DMS 273 treated with DMSO at 0.1 percent for 48 hours (cell line): ENCODE measurements at regions not wholly inside any gene's neighbourhood (a gene's known extent, or its start where the extent isn't known, plus 50 kb on each side); places are given as distances from the start of the nearest gene placed in this dataset.

Experiments
- DNase-seq: peaks from one replicate; lab custom pipeline; 2025; lab: John Stamatoyannopoulos, UW

DNA sequence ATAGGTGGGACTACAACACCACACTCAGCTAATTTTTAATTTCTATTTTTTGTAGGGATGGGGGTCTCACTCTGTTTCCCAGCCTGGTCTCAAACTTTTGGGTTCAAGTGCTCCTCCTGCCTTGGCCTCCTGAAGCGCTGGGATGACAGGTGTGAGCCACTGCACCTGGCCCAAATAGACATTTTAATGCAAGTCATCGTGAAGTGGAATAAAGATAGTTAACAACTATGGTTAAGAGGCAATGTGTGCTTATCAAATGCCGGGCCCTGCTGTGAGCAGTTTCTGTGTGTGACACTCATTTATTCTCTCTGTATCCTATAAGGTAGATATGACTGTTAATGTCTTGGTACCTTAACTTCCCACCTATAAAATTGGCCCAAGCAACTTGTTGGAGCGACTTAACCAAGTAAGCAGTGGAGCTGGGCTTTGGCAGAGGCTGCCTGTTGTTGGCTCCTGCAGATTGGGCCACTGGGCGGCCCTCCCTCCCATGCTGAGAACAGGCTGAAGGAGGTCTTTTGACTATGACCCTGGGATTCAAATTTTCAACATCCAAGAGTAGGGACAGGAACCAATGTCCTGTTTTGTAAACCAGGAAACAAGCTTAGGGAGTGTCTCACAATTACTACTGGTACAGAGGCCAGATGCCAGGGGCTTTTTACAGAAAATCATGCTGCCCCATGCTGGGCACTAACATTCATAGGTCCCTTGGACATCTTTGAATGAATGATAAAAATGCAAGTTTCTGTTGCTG is 450.7 kb downstream of the TSHZ3 start:
- no peak for DNase-seq

DNA sequence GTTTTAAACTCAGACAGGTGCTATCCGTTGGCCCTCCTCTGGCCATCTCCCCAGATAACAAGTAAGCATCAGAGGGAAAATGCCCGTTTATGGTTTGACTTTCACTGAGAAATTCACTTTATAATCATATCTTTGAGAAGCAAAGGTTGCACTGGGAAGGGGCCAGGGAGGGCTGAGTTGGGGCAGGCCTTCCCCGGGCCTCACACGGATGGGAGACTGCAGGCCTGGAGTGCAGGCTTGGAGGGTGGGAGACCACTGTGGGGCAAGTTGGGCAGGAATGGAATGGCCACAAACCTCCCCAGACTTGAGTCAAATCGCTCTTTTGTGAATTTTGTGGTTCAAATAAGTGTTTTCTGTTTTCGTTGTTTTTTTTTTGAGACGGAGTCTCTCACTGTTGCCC is 451.7 kb downstream of the TSHZ3 start:
- no peak for DNase-seq

DNA sequence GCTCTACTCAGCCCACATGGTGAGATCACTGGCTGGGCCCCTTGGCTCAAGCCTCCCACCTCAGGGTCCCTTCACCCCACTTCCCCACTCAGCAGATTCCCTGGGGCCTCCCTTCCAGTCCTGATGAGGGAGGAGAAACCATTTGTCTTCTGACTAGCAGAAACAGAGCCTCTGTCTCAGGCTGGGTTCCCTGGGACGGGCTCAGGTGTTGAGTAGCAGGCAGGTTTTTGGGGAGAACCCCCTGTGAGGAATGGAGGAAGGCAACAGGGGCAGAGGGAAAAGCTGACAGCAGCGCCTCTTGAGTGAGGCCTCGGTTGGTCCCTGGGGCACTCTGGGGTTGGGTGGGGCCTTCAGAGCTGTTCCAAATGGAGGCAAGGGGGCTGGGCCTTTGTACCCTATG is 452.2 kb downstream of the TSHZ3 start:
- DNase-seq = no peak

DNA sequence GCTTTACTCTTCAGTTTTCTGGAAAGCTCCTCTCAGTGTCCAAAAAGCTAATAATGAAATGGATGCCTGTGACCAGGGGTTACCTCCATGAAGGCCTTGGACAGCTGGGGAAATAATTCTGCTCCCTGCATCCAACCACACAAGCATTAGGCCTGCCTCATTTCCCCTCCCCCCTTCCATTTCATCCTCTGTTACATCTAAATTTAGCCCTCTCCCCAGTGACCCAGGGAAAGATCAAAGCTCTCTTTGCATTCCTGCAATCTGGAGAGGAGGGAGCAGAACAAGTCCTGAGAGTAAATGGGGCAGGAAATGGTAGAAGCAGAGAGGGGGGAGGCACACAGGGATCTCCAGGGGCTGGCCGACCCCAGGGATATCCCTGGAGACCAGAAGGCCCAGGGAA is 452.7 kb downstream of the TSHZ3 start:
- DNase-seq = no peak

DNA sequence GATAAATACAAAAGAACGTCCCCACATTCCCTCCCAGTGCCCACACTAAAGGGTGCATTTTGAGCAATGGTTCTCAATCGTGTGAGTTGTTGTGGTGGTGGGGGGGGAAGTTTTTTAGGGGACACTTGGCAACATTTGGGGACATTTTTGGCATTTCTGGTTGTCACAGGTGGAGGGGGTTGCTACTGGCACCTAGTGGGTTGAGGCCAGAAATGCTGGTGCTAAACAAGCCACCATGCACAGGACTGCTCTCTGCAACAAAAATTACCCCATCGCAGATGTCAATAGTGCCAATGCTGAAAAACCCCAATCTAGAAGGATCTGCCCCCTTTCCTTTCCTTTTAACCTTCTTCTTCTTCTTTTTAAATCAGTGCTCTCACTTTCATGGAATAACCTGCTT is 453.3 kb downstream of the TSHZ3 start:
- no peak for DNase-seq

DNA sequence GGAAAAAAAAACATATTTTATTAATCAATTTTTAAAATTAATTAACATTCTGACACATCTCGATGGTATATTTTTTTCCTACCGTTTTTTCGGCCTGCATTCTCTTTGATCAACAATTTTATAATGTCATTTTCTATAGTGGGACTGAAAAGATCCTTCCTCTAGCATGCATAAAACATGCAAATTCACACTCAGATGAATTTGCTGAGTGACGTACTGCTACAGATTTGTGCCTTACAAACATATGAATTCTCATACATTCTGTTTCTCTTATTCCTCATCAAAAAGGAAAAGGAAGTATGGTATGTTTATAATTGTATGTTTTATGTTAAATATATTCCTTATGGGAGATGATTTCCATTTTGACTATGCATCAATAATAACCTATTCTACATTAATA is 458.2 kb downstream of the TSHZ3 start:
- no peak for DNase-seq

DNA sequence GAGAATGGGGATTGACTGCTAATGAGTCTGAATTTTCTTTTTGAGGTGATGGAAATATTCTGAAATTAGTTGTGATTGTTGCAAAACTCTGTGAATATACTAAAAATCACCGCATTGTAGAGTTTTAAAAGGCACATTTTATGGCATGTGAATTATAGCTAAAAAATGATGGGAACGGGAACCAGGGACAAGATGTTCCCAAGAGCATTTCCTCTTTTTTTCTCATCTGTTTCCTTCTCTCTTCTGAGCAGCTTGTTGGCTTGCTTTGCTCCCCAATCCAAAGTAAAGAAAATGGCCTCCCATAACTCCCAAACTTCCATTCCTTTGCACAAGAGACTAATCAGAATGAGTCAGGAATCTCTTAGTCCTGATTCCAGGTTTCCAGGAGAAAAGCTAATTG is 459.2 kb downstream of the TSHZ3 start:
- DNase-seq = no peak

DNA sequence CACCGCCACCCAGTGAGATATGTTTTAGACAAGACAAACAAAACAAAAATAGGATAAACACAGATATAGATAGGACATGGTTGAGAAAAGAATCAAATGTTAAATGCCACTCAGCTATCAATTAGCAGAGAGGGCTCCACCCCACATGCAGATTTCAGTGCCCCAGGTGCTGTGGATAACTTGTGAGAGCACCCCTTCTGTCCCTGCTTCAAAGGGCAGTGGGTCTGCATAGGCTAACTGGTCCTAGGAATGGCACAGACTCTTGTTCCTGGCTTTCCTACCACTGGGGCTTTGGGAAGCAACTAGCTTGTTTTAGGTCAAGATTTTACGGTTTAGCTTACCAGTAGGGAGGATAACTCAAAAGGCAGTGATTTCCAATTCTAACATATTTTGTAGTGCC is 460.3 kb downstream of the TSHZ3 start:
- no peak for DNase-seq

DNA sequence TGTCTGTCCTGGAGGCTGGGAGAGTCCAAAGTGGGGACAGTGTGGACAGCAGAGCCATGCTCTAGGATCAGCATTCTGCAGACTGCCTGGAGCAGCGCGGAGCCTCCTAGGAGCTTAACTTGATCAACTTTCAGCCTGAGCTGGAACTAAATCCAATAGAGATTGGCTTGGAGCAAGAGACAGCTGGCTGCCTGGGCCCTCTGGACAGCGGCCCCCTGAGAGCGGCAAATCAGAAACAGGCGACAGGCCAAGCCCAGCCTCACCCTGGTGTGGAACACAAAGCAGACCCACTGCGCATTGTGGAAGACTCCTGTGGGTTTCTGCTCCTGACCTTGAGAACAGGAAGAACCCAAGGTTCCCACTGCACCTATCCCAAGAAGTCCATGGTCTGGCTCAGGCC is 462.2 kb downstream of the TSHZ3 start:
- no peak for DNase-seq

DNA sequence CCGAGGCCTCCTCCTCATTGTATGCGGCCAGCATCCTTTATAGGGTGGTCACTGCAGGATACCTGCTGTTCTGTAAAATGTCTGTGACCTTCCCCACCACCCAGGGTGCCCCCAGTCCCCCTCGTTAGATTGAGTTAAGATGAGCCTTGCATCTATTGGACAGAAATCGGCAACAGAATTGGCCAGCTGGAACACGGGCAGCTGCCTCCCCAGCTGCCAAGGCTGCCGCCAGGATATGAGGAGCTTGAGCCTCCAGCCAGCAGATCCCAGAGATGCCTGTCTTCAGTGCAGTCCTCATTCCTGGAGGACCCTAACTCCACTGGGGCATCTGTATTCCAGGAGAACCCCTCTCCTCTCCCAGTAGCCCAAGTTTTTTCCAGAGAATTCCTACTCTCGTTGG is 463.0 kb downstream of the TSHZ3 start:
- no peak for DNase-seq

DNA sequence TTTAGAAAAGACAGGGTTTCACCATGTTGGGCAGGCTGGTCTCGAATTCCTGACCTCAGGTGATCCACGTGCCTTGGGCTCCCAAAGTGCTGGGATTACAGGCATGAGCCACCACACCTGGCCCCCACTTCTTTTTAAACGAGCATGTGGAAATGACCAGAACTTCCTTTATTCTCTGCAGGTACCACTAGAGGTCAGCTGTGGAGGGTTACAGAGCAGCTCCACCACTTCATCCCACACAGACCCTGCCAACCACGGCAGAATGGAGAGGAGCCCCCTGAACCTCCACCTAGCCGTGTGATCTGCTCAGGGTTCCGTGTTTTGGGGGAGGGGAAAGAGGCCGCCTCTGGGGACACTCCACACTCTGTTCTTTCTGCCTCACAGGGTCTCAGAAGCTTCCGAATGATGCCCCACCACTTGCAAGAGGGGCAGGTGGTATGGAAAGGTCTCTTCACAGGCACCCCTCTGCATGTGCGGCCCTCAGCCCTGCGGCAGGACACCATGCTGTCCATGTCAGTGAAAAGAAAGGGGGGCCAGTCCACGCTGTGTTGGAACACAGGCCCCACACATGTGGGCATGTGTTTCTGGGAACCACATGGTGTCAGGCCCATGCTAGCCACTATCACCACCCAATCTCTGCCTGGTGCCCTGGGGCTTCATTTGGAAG is 465.0 kb downstream of the TSHZ3 start:
- no peak for DNase-seq

DNA sequence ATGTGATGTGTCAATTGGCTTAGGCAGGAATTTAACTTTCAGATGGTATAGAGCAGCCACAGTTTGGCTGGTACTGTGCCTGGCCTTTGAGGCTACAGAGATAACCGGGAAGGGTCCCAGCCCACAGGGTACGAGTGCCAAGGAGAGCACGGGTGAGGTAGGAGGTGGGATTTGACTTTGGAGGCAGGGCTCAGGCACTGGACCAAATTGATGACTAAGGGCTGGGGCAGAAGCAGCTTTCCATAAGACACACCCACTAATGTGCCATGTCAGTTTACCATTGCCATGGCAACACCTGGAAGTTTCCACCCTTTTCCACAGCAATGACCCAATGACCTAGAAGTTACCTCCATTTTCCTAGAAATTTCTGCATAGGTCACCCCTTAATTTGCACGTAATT is 466.2 kb downstream of the TSHZ3 start:
- no peak for DNase-seq

DNA sequence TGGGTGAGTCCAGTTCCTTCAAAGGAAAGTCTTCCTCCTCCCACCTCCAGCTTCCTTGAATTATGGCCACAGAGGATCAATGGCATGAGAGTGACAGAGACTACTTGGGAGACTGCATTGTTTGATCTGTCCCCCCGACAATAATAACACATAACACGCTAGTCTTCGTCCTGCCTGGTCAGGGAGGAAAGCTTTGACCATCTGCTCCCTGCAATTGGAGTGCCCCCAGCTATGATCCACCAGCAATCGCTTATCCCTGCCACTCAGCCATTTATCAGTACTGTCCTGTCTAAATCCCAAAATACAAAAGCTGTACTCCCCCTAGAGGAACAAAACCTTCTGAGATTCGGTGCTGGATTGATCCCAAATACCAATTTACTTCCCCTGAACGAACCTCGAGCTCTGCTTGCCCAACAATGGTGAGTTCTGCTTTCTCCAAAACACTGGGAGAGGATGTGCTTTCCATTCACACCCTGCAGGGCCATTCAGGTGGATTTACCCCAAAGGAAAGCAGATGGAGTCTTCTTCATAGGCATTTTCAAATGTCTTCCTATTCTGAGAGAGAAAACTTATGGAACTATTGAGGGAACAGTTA is 466.7 kb downstream of the TSHZ3 start:
- DNase-seq = no peak

DNA sequence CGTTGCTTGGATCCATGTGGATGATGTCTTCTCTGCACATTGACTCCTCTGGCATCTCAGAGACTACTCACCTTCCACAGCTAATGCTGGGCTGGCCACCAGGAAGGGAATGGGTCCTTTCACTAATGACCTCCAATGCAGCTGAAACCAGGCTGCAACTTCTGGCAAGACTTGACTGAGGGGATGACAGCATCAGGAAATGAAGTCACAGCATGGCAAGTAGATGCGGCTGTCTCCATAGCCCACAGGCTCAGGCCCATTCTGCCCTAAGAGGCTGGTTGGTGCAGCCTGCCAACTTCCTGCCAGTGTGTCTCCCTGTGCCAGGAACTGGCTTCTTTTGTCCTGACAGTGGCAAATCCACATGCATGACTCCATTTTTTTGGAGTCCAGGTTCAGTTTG is 467.3 kb downstream of the TSHZ3 start:
- DNase-seq = no peak

DNA sequence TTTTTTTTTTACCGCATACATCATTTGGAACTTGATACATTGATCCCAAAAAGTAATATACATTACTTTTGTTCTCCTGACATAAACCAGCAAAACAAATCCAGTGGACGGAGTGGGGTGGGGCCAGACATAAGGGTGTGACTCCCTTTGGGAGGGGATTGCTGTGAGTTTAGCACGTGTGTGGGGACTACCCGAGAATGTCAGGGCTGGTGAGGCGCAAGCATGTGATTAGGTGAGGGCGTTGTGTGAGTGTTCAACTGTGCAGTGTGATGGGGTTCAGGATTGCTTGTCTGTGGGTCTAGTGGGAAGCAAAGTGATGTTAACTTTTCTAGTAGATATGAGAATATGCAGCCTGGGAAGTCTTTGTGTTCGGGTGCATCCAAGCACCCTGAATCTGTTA is 468.0 kb downstream of the TSHZ3 start:
- DNase-seq = no peak

DNA sequence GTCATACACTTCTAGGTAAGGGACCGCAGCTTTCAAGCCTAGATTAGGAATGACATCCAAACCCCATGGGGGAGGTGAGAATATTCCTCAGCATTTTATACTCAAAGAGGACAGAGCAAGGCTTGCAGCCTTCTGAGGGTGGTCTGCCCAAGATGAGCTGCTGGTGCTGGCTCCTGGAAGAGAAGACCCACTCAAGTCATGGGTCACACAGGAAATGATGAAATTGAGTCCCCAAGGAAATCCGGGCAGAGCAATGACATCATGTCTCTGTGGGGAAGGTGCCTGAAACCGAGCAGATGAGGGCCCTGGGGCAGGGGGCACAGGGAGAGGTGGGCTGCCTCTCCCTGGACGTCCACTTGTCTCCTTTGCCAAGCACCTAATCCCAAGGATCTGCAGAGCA is 468.7 kb downstream of the TSHZ3 start:
- DNase-seq = no peak

DNA sequence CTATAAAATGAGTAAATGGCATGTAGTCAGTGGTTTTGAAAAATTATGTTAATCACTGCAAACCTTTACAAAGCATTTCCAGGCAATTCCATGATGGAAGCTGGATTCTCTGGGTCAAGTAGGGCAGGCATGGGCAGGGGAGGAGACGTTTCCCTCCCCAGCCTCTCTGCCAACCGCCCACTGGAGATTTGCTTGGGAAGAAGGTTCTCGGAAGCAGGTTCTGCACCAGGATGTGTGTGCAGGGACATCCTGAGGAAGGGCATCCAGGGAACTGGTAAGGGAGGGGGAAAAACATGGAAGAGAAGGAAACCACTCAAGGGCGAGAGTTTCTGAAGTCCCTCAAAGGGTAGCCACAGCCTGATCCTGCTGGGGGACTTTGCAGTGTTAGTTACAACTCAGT is 469.1 kb downstream of the TSHZ3 start:
- no peak for DNase-seq

DNA sequence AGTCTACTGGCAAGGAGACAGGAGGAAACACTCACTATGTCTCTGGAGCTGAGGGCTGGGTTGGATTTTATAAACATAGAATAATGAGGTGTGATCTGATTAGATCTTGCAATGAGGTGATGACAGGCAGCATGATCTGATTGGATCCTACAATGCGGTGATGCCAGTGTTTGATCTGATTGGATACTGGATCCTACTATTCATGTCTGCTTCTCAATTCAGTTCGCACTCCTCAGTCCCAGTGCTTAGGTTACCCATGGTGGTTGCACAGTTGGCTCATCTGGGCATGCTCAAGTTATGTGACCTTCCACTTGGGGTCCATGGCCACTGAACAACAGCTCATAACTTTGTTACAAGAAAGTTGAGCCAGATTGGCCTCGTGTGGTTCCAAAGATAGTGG is 469.5 kb downstream of the TSHZ3 start:
- DNase-seq = no peak

DNA sequence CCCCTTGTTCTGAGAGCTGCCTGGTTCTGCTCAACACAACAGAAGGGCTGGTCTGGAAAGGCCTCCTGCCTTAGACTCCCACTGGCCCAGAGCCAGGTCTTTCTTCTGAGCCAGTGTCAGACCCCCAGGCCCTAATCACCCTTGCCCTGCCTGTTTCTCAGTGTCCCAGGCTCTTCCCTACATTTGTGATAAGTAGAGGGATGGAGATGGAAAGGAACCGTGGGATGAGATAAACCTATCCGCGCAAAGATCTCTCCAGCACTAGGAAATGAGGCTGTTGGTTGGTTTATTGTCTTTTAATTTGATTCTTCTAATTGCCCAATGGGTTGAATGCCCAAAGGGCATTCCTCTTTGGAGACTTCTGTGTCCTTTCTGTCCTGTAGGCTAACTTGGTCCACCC is 470.0 kb downstream of the TSHZ3 start:
- DNase-seq = no peak

DNA sequence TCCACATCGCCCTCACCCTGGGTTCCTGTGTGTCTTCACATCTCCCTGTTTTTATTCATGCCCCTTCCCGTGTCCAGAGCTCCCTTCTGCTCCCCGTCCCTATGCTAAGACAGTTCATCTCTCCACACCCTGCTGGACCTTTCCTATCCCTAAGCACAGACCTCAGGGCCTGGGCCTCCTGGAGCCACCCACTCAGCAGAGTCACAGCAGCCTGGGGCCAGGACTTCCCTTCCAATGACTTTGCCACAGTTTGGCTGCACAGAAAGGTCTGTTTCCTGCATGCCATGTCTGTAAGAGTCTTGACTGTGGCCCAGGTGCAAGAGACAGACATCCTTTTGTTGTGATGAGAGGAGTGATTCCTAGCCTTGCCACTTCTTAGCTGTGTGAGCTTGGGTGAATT is 470.7 kb downstream of the TSHZ3 start:
- no peak for DNase-seq

DNA sequence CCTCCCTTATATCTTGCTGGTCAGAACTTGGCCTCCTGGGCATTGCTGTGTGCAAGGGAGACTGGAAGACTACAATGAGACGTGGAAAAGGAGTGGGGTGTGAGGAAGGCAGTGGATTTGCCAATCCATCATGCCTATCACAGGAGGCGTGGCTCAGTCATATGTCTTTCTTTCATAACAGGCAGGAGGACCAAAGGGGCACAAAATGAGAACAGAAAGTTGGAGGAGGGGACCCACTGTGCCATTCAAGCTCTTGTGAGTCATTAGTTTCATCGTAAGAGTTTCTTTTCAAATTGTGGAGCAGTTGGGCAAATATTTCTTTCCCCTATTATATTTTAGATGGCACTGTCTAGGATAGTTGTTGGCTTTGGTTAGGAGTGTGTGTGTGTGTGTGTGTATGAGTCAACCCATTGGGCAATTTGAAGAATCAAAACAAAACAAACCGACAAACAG is 471.5 kb downstream of the TSHZ3 start:
- DNase-seq = no peak

DNA sequence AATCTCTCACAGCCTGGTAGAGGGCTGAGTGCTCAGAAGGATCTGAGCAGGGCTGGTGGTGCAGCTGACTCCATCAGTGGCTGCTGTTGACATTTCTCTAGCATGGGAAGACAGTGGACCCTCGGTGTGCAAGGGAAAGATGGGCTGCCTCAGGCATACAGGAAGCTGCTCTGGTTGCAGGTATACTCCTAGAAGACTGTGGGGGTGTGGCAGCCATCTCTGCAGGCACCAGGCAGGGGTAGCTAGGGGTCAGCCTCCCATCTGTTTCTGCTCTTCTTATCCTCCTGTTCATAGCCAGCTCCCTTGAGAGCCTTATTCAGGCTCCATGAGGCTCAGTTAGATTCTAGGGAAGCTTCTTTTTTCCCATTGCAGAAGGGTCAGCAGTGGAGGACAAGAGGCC is 475.5 kb downstream of the TSHZ3 start:
- no peak for DNase-seq

DNA sequence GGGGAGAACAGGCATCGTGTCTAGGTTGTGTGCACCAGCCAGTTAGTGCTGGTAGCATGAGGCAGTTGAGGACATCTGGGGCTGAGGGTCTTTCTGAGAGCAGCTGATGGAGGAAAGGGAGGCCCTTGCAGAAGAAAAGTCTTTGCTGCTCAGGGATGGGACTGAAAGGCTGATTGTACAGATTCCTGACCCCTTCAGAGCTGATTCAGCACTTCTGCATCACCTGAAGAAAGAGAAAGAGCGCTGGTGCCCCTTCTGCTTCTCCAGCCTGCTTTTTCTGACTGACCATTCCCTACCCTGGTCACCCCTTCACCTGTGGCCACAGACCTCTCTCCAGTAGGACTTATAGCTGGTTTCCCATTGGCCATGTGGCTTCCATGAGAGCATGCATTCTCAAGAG is 476.2 kb downstream of the TSHZ3 start:
- DNase-seq = no peak

DNA sequence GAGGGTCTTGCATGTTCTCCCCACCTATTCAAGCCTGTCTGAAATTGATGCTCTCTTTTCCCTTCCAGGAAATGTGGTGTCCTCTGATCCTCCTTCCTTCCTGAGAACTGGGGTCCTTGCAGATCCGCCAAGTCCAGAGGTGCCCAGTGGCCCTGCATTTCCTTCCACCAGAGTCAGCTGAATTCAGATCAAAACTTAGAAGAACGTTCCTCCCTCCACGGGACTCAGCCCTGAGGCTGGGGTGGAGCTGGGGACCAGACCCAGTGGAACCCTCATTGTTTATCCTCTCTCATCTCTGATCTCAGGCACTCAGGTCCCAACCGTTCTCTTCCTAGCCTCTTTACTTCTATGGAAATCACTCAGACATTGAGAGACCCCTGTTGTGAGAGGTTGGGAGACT is 477.3 kb downstream of the TSHZ3 start:
- DNase-seq = no peak
